Fibroblast of skin of scalp (primary cell): ENCODE measurements at regions not wholly inside any gene's neighbourhood (a gene's known extent, or its start where the extent isn't known, plus 50 kb on each side); places are given as distances from the start of the nearest gene placed in this dataset.
"Not testable (repeated sequence)": the region's sequence is repeated elsewhere in the genome, so short reads cannot be mapped to it uniquely, and the experiment has no call there.

Source experiments
- DNase-seq: peaks from one replicate; pipeline ENCODE4 v3.0.0-alpha.2; 2013

- DNase-seq: no peak
Observed at GRCh38 chr4:174183259-174183658, 100.2 kb downstream of the FBXO8 start.

DNA sequence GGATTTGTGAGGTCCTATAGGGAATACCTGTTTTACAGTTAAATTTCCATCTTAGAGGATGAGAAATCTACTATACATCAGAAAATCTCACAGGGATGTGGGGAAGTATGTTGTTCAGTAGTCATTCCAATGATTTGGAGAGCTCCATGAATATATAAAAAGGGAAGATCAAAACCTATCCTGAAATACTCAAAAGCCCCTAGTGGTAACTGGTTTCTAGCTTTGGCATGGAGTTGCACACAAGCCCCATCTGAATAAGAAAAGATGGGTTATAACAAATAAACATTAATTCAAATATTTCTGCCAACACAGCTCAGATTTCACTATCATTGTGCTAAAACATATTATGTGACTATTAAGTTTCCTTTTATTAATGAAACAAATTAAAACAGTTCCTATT, 101.6 kb downstream of the FBXO8 start:
- no peak for DNase-seq

- DNase-seq: no peak
Observed at GRCh38 chr4:174177536-174177935, 105.9 kb downstream of the FBXO8 start.

GRCh38 chr4:174175836-174176235, 107.6 kb downstream of the FBXO8 start:
- not testable (repeated sequence) for DNase-seq

DNA sequence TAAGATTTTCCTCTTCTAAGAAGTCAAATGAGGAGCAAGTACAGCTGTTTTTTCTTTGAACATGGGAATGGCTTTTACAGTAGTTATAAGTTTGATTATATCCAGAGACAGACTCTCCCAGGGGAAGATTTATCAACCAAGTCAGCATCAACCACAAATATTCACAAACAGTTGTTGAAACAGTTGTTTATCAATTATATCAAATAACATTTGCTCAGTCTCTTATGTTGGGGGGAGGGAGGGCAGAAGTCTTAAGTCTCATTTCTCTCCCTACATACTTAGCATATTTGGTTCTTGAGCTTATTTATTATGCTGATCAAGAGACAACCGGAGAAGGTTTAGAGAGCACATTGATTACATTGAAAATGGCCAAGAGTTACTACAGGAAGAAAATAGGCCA, 110.1 kb downstream of the FBXO8 start:
- DNase-seq: no peak

GRCh38 chr4:174172274-174172673, 111.2 kb downstream of the FBXO8 start:
- no peak for DNase-seq

DNA sequence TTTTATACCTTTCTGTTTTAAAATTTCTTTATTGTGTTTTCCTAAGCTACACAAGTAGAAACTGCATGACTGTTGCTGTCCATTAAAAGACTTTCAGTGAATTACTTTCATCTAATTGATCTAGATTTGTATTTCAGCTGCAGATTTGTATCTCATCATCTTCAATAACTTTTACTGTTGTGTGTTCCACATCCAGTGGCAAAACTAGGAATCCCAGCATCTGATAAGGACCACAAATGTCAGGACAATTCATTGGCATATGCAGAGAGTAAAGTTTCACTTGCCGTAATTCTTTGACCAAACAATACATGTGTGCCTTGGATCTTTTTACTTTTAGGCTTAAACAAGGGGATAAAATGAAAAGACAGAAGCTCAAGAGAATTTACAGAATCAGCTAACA, 112.6 kb downstream of the FBXO8 start:
- no peak for DNase-seq

DNA sequence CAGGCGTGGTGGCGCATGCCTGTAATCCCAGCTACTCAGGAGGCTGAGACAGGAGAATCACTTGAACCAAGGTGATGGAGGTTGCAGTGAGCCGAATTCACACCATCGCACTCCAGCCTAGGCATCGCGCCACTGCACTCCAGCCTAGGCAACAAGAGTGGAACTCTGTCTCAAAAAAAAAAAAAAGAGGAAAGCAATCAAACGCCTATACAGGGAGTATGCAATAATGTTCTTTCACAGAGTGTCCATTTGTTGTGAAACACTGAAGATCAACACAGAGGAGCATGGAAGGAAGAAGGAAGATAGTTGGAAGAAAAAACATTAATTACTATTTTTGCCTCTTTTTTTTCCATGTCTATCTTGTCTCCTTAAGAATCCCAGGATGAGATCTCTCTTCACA, 113.4 kb downstream of the FBXO8 start:
- DNase-seq: no peak

DNA sequence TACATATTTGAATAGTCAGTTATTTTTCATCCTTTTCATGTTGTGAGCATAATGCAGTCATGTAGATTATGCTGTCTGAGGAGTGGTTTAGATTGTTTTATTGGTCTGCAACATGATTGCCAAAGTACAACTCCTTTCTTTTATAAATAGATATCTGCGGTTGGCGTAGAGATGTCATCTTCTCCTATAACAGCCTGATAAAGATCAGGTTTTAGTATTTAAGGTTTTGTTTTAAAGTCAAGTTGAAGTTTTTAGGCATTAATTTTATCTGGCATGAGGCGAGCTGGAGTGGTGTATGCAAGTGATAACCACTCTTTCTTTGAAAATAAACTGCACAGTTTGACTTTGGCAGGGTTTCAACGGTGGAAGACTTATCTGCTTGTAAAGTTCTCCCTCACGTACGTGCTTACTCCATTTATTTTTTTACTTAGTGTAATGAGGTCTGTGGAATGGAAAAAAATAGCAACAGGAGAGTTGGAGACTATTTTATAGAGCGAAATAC, 126.3 kb downstream of the FBXO8 start:
- DNase-seq: no peak

- peak; percentile 45 for DNase-seq
Observed at GRCh38 chr4:174156239-174156826, 127.1 kb downstream of the FBXO8 start.

DNA sequence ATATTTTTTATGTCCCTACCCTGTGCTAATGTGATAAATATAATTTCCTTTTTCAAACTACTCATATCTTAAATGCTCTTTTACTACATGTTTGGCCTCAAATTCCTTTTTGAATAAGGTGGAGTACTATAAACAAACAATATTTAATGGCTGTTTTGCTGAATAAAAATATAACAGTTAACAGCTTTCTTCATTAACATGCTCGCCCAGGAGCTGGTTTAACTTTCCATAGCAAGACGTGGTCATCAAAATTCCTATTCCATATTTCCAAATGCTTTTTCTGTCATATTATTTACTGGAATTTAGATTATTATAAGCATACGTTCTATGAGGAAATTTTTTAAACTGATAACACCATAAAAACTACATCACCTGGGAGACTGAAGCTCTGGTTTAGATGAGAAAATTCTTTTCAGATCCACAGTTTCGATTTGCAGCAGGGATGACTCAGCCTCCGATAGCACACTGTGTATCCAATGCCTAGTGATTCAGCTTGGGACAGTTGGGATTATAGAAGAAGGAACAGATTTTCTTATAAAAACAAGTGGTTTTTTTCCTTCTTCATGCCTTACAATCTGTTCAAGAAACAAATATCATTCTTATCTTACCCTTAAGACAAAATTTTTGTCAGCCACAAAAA, 129.1 kb downstream of the FBXO8 start:
- DNase-seq: peak; percentile 47

GRCh38 chr4:174152717-174153466, 130.6 kb downstream of the FBXO8 start:
- no peak for DNase-seq

DNA sequence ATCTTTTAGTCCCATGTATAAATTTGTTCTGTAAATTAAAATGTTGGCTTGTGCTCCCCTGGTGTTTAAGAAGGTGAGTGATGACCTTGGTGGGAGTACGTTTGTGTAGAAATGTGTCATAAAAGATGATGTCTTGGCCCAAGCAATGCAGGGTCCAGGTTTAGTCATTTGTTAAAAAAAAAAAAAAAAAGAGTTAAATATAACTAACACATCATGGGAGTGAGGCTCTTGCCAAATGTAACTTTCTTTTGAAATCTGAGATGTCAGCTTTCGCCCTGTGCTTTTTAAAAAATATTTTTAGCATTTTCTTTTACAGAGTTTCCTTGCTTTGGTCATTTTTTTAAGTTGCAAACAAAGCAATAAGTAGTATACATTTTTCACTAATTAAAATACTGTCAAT, 135.6 kb downstream of the FBXO8 start:
- DNase-seq: no peak

- DNase-seq: no peak
Observed at GRCh38 chr4:174144106-174144505, 139.4 kb downstream of the FBXO8 start.

DNA sequence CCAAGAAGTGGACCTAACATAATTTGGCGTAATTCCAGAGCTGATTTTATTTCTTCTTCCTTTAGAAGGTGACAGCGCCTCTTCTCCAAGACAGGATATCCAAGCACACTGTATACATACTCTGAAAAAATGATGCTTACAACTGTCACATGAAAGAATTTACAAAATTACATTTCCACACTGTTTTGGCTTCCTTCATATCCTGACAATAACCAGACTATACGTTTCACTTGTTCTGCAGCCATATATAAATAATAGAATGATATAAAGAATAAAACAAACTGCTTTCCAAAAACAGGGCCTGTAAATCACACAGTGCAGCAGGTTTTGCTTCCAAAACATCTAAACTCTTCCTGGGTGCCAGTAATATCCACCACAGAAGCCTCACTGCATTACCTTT, 141.6 kb downstream of the FBXO8 start:
- DNase-seq: no peak

- DNase-seq: no peak
Observed at GRCh38 chr4:174138616-174139015, 144.9 kb downstream of the FBXO8 start.

- no peak for DNase-seq
Observed at GRCh38 chr4:174137698-174138097, 145.8 kb downstream of the FBXO8 start.

DNA sequence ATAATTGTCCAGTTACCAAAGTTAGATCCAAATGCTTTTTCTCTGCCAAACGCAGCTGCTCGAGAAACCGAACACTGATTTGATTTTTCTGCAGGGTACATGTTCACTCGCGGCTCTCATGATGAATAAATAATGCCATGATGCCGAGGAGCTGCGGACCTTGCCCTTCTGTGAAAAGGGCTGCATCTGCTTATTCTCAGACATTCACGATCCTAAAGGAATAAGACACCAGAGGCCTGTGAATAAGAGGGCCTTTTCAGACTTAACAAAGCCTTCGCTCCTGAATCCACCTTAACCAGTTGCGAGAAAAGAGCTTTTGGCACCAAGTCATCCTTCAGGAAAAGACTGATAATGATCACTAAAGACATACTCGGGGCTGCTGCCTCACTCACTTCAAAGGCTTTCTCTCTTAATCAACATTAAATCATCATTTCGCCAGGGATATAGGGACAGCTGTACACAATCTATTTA, 147.5 kb downstream of the FBXO8 start:
- DNase-seq: no peak

GRCh38 chr4:174135530-174135929, 147.9 kb downstream of the FBXO8 start:
- DNase-seq: no peak

GRCh38 chr4:174134361-174134760, 149.1 kb downstream of the FBXO8 start:
- no peak for DNase-seq

DNA sequence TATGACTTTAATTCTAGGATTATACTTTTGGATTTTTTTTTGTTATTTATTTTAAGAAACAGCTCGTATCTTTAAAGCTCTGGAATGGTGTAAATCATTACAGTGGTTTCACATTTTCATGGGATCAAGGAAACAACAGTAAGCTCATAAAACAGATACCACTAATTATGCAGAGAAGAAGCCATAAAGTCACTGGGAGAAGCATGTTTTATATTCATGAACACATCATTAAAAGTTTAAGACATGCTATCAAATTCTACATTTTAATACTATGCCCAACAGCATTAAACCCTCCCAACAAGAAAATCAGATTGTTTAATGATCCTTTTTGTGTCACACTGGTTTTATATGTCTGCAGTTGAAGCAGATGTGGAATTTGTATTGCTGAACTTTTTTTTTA, 149.9 kb downstream of the FBXO8 start:
- no peak for DNase-seq

- no peak for DNase-seq
Observed at GRCh38 chr4:174131901-174132300, 151.6 kb downstream of the FBXO8 start.

DNA sequence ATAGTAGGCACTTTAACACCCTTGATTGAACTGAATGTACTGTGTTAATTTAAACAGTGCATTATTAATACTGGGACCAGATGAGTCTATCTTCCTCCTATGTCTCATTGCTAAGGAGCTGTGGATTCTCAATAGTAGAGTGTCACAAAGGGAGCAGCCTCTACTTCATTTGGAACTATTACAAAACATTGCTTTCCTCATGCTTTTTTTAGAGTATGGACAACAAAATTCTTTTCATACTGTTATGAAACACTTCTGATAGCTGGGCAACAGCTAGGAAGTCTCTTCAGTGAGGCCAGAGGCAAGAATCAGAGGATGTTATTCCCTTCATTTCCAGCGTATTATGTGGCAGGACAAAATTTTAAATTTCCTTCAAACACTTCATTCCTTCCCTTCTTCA, 160.8 kb downstream of the FBXO8 start:
- DNase-seq: no peak
